HG03457 (cell line): ENCODE measurements at regions not wholly inside any gene's neighbourhood (a gene's known extent, or its start where the extent isn't known, plus 50 kb on each side); places are given as distances from the start of the nearest gene placed in this dataset.
"Not testable (repeated sequence)": the region's sequence is repeated elsewhere in the genome, so short reads cannot be mapped to it uniquely, and the experiment has no call there.

Source experiments
- ATAC-seq: cut with Tn5 transposase; IDR thresholded peaks from one replicate; pipeline ENCODE4 v1.9.1; 2021; ENCODE audit warnings: moderate number of reproducible peaks; ENCODE audit not compliant: unreplicated experiment

DNA sequence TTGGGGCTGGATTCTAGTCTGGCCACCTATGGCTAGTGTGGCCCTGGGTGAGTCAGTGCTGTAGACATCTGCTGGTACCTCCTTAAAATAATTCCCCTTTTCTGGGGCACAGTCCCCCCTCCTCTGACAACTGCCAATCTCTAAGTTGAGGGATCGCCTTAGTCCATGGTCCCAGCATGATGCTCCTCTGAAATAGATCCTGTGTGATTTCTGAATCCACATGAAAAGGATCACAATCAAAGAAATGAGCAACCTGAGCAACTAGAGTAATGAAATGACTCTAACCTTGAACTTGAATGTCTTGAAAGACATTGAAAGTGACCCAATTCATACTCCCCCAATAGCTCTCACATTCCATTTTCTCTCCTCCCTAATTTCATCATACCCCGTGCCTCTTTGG lies 332.5 kb downstream of the VRK1 start:
- ATAC-seq, result no peak

DNA sequence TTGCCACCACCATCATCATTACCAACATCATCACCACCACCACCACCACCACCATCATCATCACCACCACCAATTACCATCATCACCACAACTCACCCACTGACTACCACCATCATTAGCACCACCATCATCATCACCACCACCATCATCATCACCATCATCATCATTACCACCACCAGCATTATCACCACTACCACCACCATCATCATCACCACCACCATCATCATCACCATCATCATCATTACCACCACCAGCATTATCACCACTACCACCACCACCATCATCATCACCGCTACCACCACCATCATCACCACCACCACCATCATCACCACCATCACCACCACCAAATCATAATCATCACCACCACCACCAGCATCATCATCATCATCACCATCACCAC lies 338.7 kb downstream of the VRK1 start:
- ATAC-seq, result not testable (repeated sequence)

GRCh38 chr14:97137705-97138104 lies 340.5 kb downstream of the VRK1 start:
- no peak for ATAC-seq

- ATAC-seq, result no peak
Observed at GRCh38 chr14:97138801-97139200, 341.6 kb downstream of the VRK1 start.

- no peak for ATAC-seq
Observed at GRCh38 chr14:97143011-97143410, 345.8 kb downstream of the VRK1 start.

GRCh38 chr14:97143456-97143855 lies 346.3 kb downstream of the VRK1 start:
- no peak for ATAC-seq

DNA sequence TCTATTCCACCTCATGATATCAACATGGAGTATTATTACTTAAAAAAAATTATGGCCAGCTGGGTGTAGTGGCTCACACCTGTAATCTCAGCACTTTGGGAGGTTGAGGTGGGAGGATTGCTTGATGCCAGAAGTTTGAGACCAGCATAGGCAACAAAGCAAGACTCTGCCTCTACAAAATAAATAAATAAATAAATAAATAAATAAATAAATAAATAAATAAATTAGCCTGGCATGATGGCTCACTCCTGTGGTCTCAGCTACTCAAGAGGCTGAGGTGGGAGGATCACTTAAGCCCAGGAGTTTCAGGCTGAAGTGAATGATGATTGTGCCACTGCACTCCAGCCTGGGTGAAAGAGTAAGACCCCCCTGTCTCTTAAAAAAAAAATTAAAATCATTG lies 350.8 kb downstream of the VRK1 start:
- not testable (repeated sequence) for ATAC-seq

- ATAC-seq, result no peak
Observed at GRCh38 chr14:97149775-97150174, 352.6 kb downstream of the VRK1 start.

DNA sequence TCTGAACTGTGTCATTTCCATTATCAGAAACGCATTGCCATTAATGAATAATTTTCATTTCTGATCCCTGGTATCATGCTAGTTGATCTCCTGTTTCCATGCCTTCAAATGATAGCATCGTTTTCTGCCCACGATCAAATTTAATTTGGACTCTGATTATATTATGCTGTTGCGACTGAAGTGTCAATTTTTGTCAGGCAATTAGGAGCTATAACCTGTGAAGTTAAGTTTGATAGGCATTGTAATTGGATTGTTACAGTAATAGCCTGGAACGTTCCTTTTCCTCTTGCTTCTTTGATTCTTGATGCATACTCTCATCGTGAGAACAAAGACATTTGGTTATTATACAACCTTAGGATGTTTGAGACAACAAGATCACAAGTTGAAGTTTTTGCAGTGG lies 356.3 kb downstream of the VRK1 start:
- ATAC-seq, result no peak

DNA sequence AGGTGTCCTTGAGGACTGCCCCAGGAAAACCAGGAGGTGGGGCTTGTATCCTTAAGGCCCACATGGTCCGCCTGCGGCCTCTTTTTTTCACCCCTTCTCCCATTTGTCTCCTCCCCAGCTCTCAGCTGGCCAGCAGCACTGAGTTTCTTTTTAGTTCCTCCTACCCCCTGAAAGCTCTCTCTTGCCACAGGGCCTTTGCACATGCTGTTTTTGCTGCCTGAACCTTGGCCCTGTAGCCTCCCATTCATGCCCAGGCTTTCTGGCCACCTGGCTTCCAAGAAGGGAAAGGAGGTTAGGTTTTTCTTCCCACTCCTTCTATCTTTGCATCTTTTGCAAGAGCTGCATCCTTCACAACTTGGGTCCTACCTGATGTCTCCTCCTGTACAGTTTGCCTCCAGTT lies 358.1 kb downstream of the VRK1 start:
- ATAC-seq, result no peak

DNA sequence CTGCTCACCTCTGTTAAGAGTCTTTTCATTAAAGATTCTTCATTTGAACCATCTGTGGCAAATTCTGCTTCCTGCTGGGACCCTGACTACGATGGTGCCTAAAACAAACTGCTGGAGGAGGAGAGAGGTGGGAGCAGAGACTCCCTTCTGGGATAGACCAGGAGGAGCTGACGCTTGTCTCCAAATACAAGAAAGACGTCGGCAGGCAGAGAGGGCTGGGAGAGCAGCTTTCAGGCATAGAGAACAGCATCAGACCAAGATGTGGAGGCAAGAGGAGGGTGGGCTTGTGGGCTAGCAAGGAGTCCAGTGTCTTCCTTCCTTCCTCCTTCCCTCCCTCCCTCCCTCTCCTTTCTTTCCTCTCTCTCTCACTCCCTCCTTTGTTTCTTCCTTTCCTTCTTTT lies 358.6 kb downstream of the VRK1 start:
- no peak for ATAC-seq

DNA sequence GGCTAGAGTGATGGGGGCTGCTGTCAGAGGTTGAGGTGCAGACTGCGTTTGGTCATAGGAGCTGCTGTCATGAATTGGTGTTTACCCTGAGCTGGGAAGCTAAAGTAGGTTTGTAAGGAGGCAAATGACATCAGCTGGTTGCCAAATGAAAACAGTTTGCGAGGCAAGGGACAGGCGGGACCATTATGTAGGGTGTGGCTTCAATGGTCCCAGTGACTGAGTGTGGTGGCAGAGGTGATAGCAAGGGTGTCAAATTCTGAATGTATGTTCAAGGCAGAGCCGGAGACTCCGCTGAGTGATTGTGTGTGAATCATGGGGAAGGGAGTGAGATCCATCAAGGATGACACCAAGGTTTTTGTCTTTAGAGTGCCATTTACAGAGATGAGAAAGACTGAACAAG lies 359.5 kb downstream of the VRK1 start:
- ATAC-seq, result no peak

- ATAC-seq, result no peak
Observed at GRCh38 chr14:97158102-97158501, 360.9 kb downstream of the VRK1 start.

DNA sequence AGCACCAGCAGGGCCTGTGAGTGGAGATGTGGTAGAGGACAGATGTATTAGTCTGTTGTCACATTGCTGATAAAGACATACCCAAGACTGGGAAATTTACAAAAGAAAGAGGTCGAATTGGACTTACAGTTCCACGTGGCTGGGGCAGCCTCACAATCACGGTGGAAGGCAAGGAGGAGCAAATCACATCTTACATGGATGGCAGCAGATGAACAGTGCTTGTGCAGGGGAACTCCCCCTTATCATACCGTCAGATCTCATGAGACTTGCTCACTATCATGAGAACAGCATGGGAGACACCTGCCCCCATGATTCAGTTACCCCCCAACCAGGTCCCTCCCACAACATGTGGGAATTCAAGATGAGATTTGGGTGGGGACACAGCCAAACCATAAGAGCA lies 361.9 kb downstream of the VRK1 start:
- ATAC-seq, result no peak

DNA sequence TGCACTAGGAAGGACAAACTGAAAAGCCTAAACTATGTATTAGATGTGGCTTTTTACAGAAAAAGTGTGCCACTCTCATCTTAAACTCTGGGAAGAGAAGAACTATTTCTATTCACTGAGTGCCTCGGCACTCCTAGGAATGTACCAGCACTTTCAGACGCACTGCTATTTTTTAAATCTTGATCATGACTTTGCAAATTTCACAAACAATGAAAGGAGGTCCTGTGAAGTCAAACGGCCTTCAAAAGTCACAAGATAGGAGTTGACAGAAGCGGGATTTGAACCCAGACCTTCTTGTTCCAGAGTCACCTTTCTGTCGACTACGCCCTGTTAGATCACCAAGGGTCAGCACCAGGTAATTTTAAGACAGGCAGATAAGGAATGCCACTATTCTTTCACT lies 365.4 kb downstream of the VRK1 start:
- ATAC-seq, result no peak

DNA sequence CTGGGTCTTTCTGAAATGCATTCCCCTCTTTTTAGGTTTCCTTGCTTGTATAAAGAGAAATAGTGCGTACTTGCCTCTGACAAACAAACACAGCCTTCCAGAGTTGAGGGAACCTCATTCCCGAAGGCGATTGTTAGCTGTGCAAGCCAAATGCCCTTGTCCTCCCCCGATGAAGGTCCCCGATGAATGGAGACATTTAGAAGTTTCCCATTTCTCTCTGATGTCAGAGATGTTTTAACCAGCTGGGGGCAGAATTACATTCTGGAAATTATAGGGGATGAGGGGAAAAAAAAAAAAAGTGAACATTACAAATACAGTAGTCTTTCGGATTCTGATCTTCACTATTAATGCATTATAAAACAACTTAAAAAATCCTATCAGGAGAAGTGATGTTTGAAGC lies 366.8 kb downstream of the VRK1 start:
- no peak for ATAC-seq

DNA sequence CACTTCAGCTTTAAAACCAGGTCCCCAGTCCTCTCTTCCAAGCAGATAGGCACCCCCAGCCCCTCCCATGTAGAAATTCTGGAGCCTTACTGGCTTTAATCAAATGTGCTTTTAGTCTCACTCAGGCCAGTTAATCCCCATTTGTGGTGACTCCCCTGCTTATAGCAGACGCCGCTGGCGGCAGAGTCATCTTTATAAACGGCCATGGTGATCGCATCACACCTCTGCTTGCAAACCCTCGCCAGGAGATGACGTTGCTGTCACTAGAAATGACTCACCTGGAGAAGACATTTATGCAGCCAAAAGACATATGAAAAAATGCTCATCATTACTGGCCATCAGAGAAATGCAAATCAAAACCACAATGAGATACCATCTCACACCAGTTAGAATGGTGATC lies 369.3 kb downstream of the VRK1 start:
- no peak for ATAC-seq

DNA sequence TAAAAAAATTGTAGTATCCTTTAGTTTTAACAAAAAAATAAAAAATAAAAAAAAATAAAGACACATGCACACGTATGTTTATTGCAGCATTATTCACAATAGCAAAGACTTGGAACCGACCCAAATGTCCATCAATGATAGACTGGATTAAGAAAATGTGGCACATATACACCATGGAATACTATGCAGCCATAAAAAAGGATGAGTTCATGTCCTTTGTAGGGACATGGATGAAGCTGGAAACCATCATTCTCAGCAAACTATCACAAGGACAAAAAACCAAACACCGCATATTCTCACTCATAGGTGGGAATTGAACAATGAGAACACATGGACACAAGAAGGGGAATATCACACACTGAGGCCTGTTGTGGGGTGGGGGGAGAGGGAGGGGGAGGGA lies 370.4 kb downstream of the VRK1 start:
- ATAC-seq, result not testable (repeated sequence)

DNA sequence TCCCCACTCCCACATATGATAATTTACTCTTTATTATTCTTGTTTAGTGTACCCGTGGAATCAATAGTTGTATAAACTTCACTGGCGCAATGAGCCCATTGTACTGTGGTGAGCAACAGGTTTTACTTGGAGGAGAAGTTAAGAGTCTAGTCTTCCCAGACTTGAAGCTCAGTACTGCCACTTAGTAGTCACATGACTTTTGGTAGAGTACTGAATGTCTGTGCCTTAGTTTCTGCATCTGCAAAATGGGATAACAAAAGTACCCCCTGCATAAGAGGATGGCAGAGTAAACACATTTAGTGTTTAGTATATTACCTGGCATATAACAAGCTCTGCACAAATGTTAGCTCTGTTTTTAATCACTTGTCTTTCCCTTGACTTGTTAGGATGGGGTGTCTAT lies 375.5 kb downstream of the VRK1 start:
- no peak for ATAC-seq

DNA sequence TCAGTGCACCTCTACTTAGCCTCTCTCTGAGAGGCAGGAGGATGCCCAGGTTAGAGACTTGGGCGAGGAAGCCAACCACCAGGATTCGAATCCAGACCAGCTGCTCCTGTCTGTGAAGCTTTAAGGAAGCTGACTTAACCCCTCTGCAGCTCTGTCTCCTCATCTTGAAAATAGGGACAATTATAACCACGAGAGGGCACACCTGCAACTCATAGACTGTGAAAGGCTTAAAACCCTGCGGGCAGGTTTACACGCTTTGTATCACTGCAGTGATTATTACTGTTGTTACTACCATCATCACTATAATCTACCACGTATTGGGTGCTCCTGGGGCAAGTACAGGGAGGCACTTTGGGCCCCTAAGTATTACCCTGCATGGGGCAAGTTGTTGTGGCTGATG lies 379.8 kb downstream of the VRK1 start:
- ATAC-seq, result no peak

- ATAC-seq, result no peak
Observed at GRCh38 chr14:97177635-97178034, 380.5 kb downstream of the VRK1 start.

DNA sequence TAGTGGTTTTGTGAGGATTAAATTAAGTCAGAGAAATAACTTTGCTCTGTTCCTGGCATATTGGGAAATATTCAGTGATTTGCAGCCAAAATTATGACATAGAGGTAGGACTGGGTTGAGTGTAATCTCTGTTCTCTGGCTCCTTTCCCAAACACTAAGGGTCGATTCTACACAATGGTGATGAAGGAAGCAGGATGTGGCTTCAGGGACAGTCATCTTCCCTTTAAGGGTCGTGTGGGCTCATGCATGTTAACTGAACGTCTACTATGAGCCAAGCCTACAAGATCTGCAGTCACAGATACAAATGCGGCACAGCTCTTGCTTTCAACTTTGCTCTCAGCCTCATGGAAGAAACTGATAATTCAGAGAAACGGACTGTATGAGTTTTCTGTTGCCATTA lies 381.6 kb downstream of the VRK1 start:
- no peak for ATAC-seq

DNA sequence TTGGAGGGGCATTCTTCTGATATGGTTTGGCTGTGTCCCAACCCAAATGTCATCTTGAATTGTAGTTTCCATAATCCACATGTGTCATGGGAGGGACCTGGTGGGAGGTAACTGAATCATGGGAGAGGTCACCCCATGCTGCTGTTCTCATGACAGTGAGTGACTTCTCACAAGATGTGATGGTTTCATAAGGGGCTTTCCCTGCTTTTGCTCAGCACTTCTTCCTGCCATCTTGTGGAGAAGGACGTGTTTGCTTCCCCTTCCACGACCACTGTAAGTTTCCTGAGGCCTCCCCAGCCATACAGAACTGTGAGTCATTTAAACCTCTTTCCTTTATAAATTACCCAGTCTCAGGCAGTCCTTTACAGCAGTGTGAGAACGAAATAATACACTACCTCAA lies 382.4 kb downstream of the VRK1 start:
- no peak for ATAC-seq
